ENCODE measurements at regions not wholly inside any gene's neighbourhood (a gene's known extent, or its start where the extent isn't known, plus 50 kb on each side); places are given as distances from the start of the nearest gene placed in this dataset.

DNA sequence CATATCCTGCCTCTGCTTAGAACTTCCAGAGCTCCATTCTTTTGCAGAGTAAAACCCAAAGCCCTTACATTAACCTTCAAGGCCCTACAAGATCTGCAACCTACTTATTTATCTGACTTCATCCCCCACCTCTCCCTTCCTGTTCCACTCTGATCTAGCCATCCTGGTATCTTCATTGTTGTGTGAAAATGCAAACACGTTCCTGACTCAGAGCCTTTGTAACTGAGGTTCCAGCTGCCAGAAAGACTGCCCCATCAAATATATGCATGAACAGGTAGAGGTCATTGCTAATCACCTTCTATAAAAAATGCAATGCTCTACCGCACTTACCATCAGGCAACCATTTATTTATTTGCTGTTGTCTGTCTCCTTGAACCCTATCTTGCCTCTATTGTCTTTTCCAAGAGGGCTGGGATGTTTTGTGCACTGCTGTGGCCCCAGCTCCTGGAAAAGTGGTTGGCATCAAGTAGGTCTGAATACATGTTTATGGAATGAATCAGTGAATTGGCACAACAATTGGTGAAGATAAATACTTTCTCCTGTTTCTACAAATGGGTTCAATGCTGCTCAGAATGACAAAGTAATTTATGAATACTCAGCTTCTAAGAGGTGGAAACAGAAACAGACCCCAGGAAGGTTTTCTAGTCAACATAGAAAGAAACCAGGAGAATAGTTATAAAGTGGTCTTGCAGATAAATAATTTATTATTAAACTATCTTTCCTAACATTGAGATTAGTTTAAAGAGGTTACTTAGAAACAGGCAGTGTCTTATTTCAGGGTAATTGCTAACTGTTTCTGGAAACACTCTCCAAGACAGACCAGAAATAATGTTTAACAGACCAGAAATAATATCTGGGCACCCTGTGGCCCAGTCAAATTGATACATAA lies 230.6 kb upstream of the CD180 start:
- Histone ChIP-seq H3K27ac (ENCODE audit: low read depth, low read length) (no peak overlapping the region), H2AFZ (ENCODE audit: low read depth, low read length, poor library complexity, severe bottlenecking) (no peak overlapping the region), H3K9me2 (ENCODE audit: insufficient read depth) (no peaks in the 10 kb centered on the region), H3K9me3 (ENCODE audit: control insufficient read depth in 1 of 2, insufficient read depth in 1 of 2, low read depth in 1 of 2, low read length in 2 of 2) (no peaks in the 10 kb centered on the region), H3K4me1 (ENCODE audit: control insufficient read depth in 1 of 2, insufficient read depth in 2 of 2, low read length in 2 of 2) (no peaks in the 10 kb centered on the region), H3K4me2 (ENCODE audit: low read length) (no peak overlapping the region), H3K9ac (ENCODE audit: low read length) (no peak overlapping the region), H3K4me3 (replicated peaks in 1 of 2; ENCODE audit: low read depth in 1 of 2, low read length in 2 of 2) (no peak overlapping the region), H3K79me2 (ENCODE audit: insufficient read depth, low read length) (no peaks in the 10 kb centered on the region), H3K36me3 (ENCODE audit: control insufficient read depth in 1 of 2, insufficient read depth in 2 of 2, low read length in 2 of 2) (no peaks in the 10 kb centered on the region), H4K20me1 (ENCODE audit: insufficient read depth) (no peaks in the 10 kb centered on the region), H3K27me3 (ENCODE audit: insufficient read depth, low read length) (no peaks in the 10 kb centered on the region)
- intact Hi-C loops (cut with micrococcal nuclease): no loop called here
- DNase-seq (ENCODE audit: low read depth, low spot score) (no peak), ATAC-seq (no peak)
- RAD21 ChIA-PET (ENCODE audit: low non-redundant PET in 1 of 2, low total read pairs in 2 of 2, uncharacterized antibody in 2 of 2, unreplicated experiment in 2 of 2): no interaction called here
- CTCF ChIA-PET: no interaction called here
- no peak for TF ChIP-seq FOSL1 (IDR thresholded peaks at IDR 0.05; ENCODE audit: low read depth)
- TF ChIP-seq EZH2 (IDR thresholded peaks at IDR 0.05): no peak
- no peak for TF ChIP-seq YY1 (IDR thresholded peaks at IDR 0.05; ENCODE audit: extremely low read depth, insufficient replicate concordance, low read depth, low read length)
- TF ChIP-seq ZFX (IDR thresholded peaks at IDR 0.05): no peak
- TF ChIP-seq CEBPB (IDR thresholded peaks at IDR 0.05; ENCODE audit: low read depth): no peak
- TF ChIP-seq SIN3A (IDR thresholded peaks at IDR 0.05; ENCODE audit: low read depth): no peak
- TF ChIP-seq JUND (IDR thresholded peaks at IDR 0.05): no peak
- no peak for TF ChIP-seq ZBTB33 (IDR thresholded peaks at IDR 0.05; ENCODE audit: extremely low read depth, insufficient replicate concordance, low read length)
- no peak for TF ChIP-seq SRF (IDR thresholded peaks at IDR 0.05; ENCODE audit: low read depth)
- no peak for TF ChIP-seq MAX (IDR thresholded peaks at IDR 0.05)
- TF ChIP-seq POLR2A (IDR thresholded peaks at IDR 0.05; ENCODE audit: borderline replicate concordance, extremely low read depth, insufficient read depth, insufficient read length): no peak
- no peak for TF ChIP-seq REST (IDR thresholded peaks at IDR 0.05; ENCODE audit: low read depth)
- TF ChIP-seq TCF7L2 (IDR thresholded peaks at IDR 0.05; ENCODE audit: borderline replicate concordance, extremely low read depth, insufficient read depth, insufficient read length): no peak
- TF ChIP-seq CBX3 (IDR thresholded peaks at IDR 0.05; ENCODE audit: low read depth): no peak
- TF ChIP-seq RAD21 (IDR thresholded peaks at IDR 0.05; ENCODE audit: low read depth): no peak
- POLR2A ChIA-PET: no interaction called here
- no TSS peak for BruUV-seq (replicated peaks)
